SK-N-SH (cell line): ENCODE measurements at regions not wholly inside any gene's neighbourhood (a gene's known extent, or its start where the extent isn't known, plus 50 kb on each side); places are given as distances from the start of the nearest gene placed in this dataset.

ENCODE experiments used
- CTCF ChIP-seq: fragments of 200-600 bp; sonication (generic); IDR thresholded peaks from 2 replicates; pipeline ENCODE4 v1.6.1; 2017; ENCODE audit warnings: antibody characterized with exemption, mild to moderate bottlenecking, moderate library complexity
- EP300 ChIP-seq, 2 experiments: IDR thresholded peaks; 2 replicates each; pipeline versions ENCODE4 v1.4.0 to v1.6.1; 2012; ENCODE audit warnings: borderline replicate concordance in 1 of 2, low read depth in 1 of 2, low read length in 1 of 2
- EZH2phosphoT487 ChIP-seq: fragments of 200-600 bp; sonication (generic); IDR thresholded peaks from 2 replicates; pipeline ENCODE4 v1.6.1; 2017; ENCODE audit warnings: low read depth, mixed run types, mild to moderate bottlenecking, antibody characterized with exemption, moderate library complexity, borderline replicate concordance
- FOSL2 ChIP-seq: IDR thresholded peaks from 2 replicates; pipeline ENCODE4 v1.4.0; 2012; ENCODE audit warnings: low read depth, mild to moderate bottlenecking, moderate library complexity, borderline replicate concordance
- IRF3 ChIP-seq: fragments of 150-350 bp; IDR thresholded peaks from 2 replicates; pipeline ENCODE4 v1.6.1; 2016; ENCODE audit warnings: mild to moderate bottlenecking, low read depth, low read length
- JUND ChIP-seq: IDR thresholded peaks from 2 replicates; pipeline ENCODE4 v1.4.0; 2012
- POLR2AphosphoS5 ChIP-seq: IDR thresholded peaks from 2 replicates; pipeline ENCODE4 v1.6.1; 2012; ENCODE audit warnings: low read depth, low read length
- RAD21 ChIP-seq: IDR thresholded peaks from 2 replicates; pipeline ENCODE4 v1.6.1; 2012; ENCODE audit warnings: mild to moderate bottlenecking, low read length
- RFX5 ChIP-seq: IDR thresholded peaks from 2 replicates; pipeline ENCODE4 v1.6.1; 2012; ENCODE audit warnings: mild to moderate bottlenecking, improper control_type of control experiment, low read length

GRCh38 chr18:30811580-30811979 lies 231.0 kb downstream of the DSC3 start:
- no peak for TF ChIP-seq CTCF
- no peak for TF ChIP-seq POLR2AphosphoS5
- TF ChIP-seq JUND = no peak
- no peak for TF ChIP-seq RFX5
- no peak for TF ChIP-seq EP300 (IDR thresholded peaks at IDR 0.05; ENCODE audit: borderline replicate concordance in 1 of 2, low read depth in 1 of 2, low read length in 1 of 2)
- TF ChIP-seq FOSL2 = no peak
- TF ChIP-seq EZH2phosphoT487 = no peak
- no peak for TF ChIP-seq RAD21
- no peak for TF ChIP-seq IRF3
